ENCODE measurements at regions not wholly inside any gene's neighbourhood (a gene's known extent, or its start where the extent isn't known, plus 50 kb on each side); places are given as distances from the start of the nearest gene placed in this dataset.
"Not testable (repeated sequence)": the region's sequence is repeated elsewhere in the genome, so short reads cannot be mapped to it uniquely, and the experiment has no call there.

DNA sequence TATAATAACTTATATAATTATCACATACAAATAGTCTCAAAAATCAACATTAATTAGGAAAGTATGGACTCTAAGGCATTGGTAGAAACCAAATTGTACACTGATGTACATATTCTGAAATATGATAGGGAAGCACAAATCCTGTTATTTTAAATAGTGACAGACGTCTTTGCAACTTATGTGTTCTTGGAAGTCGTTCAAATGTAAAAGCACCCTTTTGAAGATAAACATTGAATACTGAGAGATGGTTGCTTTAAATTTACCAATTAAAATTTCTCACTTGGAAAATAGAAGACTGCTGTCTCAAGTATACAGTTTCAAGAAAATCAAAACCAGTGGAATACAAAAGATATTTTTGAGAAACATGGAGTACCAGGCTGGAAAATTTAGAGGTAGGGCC lies 457.4 kb upstream of the NUDT12 start:
- H3K4me3 ChIP-seq (ENCODE audit: low read depth, low read length) = no peak overlapping the region
- POLR2A ChIA-PET = no interaction called here
- TF ChIP-seq, protein P1, sequence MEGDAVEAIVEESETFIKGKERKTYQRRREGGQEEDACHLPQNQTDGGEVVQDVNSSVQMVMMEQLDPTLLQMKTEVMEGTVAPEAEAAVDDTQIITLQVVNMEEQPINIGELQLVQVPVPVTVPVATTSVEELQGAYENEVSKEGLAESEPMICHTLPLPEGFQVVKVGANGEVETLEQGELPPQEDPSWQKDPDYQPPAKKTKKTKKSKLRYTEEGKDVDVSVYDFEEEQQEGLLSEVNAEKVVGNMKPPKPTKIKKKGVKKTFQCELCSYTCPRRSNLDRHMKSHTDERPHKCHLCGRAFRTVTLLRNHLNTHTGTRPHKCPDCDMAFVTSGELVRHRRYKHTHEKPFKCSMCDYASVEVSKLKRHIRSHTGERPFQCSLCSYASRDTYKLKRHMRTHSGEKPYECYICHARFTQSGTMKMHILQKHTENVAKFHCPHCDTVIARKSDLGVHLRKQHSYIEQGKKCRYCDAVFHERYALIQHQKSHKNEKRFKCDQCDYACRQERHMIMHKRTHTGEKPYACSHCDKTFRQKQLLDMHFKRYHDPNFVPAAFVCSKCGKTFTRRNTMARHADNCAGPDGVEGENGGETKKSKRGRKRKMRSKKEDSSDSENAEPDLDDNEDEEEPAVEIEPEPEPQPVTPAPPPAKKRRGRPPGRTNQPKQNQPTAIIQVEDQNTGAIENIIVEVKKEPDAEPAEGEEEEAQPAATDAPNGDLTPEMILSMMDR (IDR thresholded peaks at IDR 0.05; ENCODE audit: insufficient read depth, low read length, missing control alignments) = no peak
- CTCF ChIA-PET = interaction anchor here (1.6 kb wide), 1 partner anchor 12 kb away, joined by 5 read pairs; no protein-coding TSS in a partner anchor
- DNase-seq (ENCODE audit: low read depth, low spot score) = no peak

DNA sequence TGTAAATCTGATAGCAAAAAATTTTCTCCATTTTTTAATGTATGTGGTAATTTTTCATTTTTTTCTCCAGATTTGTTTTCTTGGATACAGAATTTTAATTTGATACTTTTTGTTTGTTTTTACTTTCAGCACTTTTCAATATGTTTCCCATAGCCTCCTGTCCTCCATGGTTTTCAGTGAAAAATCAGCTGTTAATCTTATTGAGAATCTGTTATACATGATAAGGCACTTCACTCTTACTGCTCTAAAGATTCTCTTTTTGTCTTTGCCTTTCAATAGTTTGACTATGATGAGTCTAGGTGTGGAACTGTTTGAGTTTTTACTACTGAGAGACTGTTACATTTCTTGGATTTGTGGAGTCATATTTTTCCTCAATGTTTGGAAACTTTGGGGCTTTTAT lies 455.7 kb upstream of the NUDT12 start:
- H3K4me3 ChIP-seq (ENCODE audit: low read depth, low read length) = no peak overlapping the region
- ChIA-PET CTCF (interaction anchor here (1.6 kb wide), 1 partner anchor 10 kb away, joined by 5 read pairs; no protein-coding TSS in a partner anchor), POLR2A (no interaction called here)
- no peak for DNase-seq (ENCODE audit: low read depth, low spot score)
- TF ChIP-seq, protein P1 (IDR thresholded peaks at IDR 0.05; ENCODE audit: insufficient read depth, low read length, missing control alignments) = no peak

DNA sequence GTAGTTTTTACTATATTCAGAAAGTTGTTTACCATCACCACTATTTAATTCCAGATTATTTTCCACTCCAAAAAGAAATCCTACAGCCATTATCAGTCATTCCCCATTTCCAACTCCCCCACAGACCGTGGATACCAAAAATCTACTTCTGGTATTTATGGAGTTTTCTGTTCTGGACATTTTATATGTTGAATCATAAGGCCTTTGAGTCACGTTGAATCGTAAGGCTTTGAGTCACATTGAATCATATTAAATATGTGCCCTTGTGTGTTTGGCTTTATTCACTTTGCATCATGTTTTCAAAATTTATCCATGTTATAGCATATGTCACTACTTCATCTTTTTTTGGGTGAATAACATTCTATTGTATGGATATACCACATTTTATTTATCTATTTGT lies 454.1 kb upstream of the NUDT12 start:
- ChIA-PET CTCF (no interaction called here), POLR2A (no interaction called here)
- no peak overlapping the region for H3K4me3 ChIP-seq (ENCODE audit: low read depth, low read length)

DNA sequence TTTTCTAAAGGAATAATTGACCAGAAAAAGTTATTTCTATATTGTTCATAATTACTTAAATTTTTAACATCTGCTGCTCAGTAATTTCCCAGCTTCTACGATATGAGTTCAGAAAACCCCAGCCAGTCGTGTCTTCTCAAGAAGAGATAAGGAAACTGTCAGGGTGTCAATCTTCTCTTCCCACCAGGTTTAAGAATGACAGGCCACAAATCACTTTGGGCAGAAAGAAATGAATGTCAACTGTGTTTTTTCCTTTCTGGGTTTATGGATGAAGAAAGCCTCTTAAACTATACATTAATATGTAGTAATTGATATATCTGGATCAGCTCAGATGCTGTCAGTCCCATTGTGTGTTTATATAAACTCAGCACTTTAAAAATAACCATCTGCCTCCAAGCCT lies 453.2 kb upstream of the NUDT12 start:
- TF ChIP-seq, protein P1 (IDR thresholded peaks at IDR 0.05; ENCODE audit: insufficient read depth, low read length, missing control alignments) = no peak
- ChIA-PET POLR2A (no interaction called here), CTCF (no interaction called here)
- DNase-seq (ENCODE audit: low read depth, low spot score) = no peak
- H3K4me3 ChIP-seq (ENCODE audit: low read depth, low read length) = no peak overlapping the region

More for the DNA sequence above, 454.1 kb upstream of the NUDT12 start:
- peak; percentile 29 for DNase-seq (ENCODE audit: low read depth, low spot score)
- TF ChIP-seq, protein P1 (IDR thresholded peaks at IDR 0.05; ENCODE audit: insufficient read depth, low read length, missing control alignments) = no peak

DNA sequence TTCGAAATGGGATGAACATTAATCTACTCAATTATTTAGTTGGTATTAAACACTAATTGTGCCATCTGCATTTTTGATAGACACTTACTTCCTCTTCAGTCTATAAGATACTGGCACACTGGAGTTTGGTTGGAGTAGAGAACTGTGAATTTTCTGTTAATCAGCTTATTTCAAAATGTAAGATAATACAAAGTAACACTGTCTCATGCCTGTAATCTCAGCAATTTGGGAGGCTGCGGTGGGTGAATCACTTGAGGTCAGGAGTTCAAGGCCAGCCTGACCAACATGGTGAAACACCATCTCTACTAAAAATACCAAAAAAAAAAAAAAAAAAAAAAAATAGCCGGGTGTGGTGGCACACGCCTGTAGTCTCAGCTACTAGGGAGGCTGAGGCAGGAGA lies 440.2 kb upstream of the NUDT12 start:
- POLR2A ChIA-PET; DNase-seq (ENCODE audit: low read depth, low spot score); H3K4me3 ChIP-seq (ENCODE audit: low read depth, low read length): not testable (repeated sequence)
- CTCF ChIA-PET = interaction anchor here (1.0 kb wide), 1 partner anchor 194 kb away, joined by 3 read pairs; no protein-coding TSS in a partner anchor

DNA sequence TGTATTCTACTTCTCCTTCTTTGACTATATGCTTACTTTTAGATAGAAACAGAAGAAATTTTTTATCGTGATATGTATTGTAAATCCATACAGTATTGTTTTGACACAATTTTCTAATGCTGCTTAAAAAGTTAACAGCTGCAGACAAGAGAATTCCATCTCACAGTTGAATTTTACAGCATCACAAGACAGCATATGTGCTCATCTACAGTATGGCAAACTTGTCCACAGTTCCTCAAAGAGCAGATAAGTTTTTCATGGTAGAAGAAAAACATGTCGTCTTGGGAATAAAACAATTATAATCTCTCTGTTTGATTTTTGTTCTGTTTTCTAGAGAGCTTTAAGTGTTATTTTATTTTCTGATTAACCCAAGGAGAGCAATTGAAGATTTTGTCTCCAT lies 438.5 kb upstream of the NUDT12 start:
- DNase-seq (ENCODE audit: low read depth, low spot score) = no peak
- no peak overlapping the region for H3K4me3 ChIP-seq (ENCODE audit: low read depth, low read length)
- ChIA-PET POLR2A (interaction anchor here (0.5 kb wide), 1 partner anchor 13 kb away, joined by 3 read pairs; no protein-coding TSS in a partner anchor), CTCF (no interaction called here)
- TF ChIP-seq, protein P1 (IDR thresholded peaks at IDR 0.05; ENCODE audit: insufficient read depth, low read length, missing control alignments) = no peak

DNA sequence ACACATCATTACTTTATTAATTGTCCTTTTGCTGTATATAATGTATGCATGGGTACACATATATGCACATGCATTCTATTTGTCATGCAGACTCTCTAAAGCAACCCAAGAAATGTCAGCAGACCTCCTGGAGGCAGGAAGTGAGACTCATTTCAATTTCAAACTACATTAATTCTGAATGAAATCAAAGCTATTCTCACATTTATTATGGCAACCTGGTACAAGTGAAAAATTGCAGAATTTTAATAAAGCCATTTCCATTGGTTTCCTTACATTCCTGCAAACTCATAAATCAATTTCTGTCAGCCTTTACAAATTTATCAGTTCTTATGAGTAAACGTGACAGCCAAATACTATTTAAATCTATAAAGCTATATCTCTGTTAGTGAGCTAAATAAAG lies 430.4 kb upstream of the NUDT12 start:
- CTCF ChIA-PET = no interaction called here
- H3K4me3 ChIP-seq (ENCODE audit: low read depth, low read length) = no peak overlapping the region
- POLR2A ChIA-PET = no interaction called here
- TF ChIP-seq, protein P1 (IDR thresholded peaks at IDR 0.05; ENCODE audit: insufficient read depth, low read length, missing control alignments) = no peak
- DNase-seq (ENCODE audit: low read depth, low spot score) = no peak
